Ovary (tissue), 7 donors: ENCODE measurements at regions not wholly inside any gene's neighbourhood (a gene's known extent, or its start where the extent isn't known, plus 50 kb on each side); places are given as distances from the start of the nearest gene placed in this dataset.

Source experiments
- DNase-seq, 5 donors: peaks; one replicate each; pipeline ENCODE4 v3.0.0-alpha.2; 2019 to 2020
- H3K27ac ChIP-seq, 2 donors: fragments of 200-600 bp; one replicate each; pipeline versions ENCODE4 v1.5.1 to v1.8.0; 2019 to 2022
- H3K27me3 ChIP-seq: fragments of 200-600 bp; one replicate; pipeline ENCODE4 v1.8.0; 2022
- H3K36me3 ChIP-seq: fragments of 200-600 bp; sonication (generic); one replicate; pipeline ENCODE4 v1.5.1; 2019
- H3K4me1 ChIP-seq: one replicate; pipeline ENCODE4 v1.8.1; 2013; ENCODE audit warnings: mild to moderate bottlenecking, moderate library complexity; ENCODE audit not compliant: insufficient read depth
- H3K4me3 ChIP-seq: fragments of 200-600 bp; sonication (generic); one replicate; pipeline ENCODE4 v1.5.1; 2017
- H3K9me3 ChIP-seq, 2 donors: fragments of 200-600 bp in 1 of 2; sonication (generic) in 1 of 2; one replicate each; pipeline versions ENCODE4 v1.5.1 to v1.8.1; 2013 to 2019; ENCODE audit warnings: mild to moderate bottlenecking in 1 of 2, moderate library complexity in 1 of 2
- EP300 ChIP-seq: sonication (generic); formaldehyde crosslinking; IDR thresholded peaks from one replicate; pipeline ENCODE4 v1.6.1; 2017; ENCODE audit warnings: antibody characterized with exemption
- POLR2A ChIP-seq: fragments of 450-650 bp; IDR thresholded peaks from one replicate; pipeline ENCODE4 v1.6.1; 2017; ENCODE audit warnings: antibody characterized with exemption, mild to moderate bottlenecking, moderate library complexity
- WGBS, 3 donors: extraction: QIAGEN DNeasy Blood & Tissue Kit in 1 of 3; methylation state at CpG; one replicate each; pipeline versions ENCODE4 v1.1.5 to v1.1.7; 2013 to 2017; 5-methylcytosine and 5-hydroxymethylcytosine counted together
- intact Hi-C, 4 donors: fragments of 100-400 bp; cut with DNase I; formaldehyde crosslinking; loops; one replicate each; pipeline versions ENCODE4 v1.11.0 to v1.15.1; 2022 to 2023
- TF ChIP-seq, protein P1 (sequence below), 3 donors: fragments of 450-650 bp in 2 of 3; fragments of 200-600 bp in 1 of 3; IDR thresholded peaks; one replicate each; pipeline versions ENCODE4 v1.5.1 to v1.8.0; 2016 to 2022; ENCODE audit warnings: antibody characterized with exemption in 3 of 3, mild to moderate bottlenecking in 1 of 3
- donor health status: DM: no; HTN: no; CAD: no; lungs with moderate emphysema.
- donor health status: DM: no; HTN: no; CAD: no.
- donor health status: Bipolar disorder and iron deficiency.
- donor health status: DM: no; HTN: no; CAD: no.
- donor health status: DM: yes; HTN: yes; CAD: no.

- Histone ChIP-seq H3K36me3 (no peaks in the 10 kb centered on the region), H3K27me3 (no peaks in the 10 kb centered on the region), H3K4me3 (no peak overlapping the region), H3K4me1 (no peaks in the 10 kb centered on the region), H3K9me3 (no peaks in the 10 kb centered on the region), H3K27ac (no peak overlapping the region)
- intact Hi-C loops: no loop called here
- WGBS, 3 donors: 48 to 82% (median 77%) methylated on average over 2 of the region's 2 CpGs
- no peak for TF ChIP-seq EP300
- TF ChIP-seq, protein P1, sequence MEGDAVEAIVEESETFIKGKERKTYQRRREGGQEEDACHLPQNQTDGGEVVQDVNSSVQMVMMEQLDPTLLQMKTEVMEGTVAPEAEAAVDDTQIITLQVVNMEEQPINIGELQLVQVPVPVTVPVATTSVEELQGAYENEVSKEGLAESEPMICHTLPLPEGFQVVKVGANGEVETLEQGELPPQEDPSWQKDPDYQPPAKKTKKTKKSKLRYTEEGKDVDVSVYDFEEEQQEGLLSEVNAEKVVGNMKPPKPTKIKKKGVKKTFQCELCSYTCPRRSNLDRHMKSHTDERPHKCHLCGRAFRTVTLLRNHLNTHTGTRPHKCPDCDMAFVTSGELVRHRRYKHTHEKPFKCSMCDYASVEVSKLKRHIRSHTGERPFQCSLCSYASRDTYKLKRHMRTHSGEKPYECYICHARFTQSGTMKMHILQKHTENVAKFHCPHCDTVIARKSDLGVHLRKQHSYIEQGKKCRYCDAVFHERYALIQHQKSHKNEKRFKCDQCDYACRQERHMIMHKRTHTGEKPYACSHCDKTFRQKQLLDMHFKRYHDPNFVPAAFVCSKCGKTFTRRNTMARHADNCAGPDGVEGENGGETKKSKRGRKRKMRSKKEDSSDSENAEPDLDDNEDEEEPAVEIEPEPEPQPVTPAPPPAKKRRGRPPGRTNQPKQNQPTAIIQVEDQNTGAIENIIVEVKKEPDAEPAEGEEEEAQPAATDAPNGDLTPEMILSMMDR (IDR thresholded peaks at IDR 0.05): no peak
- no peak for TF ChIP-seq POLR2A
- DNase-seq: no peak
These were observed 894.2 kb upstream of the PTPRD start for GRCh38 chr9:11506980-11507379.

- TF ChIP-seq EP300: no peak
- TF ChIP-seq POLR2A: no peak
- TF ChIP-seq, protein P1 (IDR thresholded peaks at IDR 0.05): no peak
- no peak overlapping the region for H3K27ac ChIP-seq
- no peak for DNase-seq
- no peak overlapping the region for H3K4me3 ChIP-seq
- H3K36me3 ChIP-seq: no peaks in the 10 kb centered on the region
- intact Hi-C loops: no loop called here
- H3K4me1 ChIP-seq: no peaks in the 10 kb centered on the region
- H3K27me3 ChIP-seq: no peaks in the 10 kb centered on the region
- H3K9me3 ChIP-seq: no peaks in the 10 kb centered on the region
These were observed 924.8 kb upstream of the PTPRD start for GRCh38 chr9:11537566-11537965.

DNA sequence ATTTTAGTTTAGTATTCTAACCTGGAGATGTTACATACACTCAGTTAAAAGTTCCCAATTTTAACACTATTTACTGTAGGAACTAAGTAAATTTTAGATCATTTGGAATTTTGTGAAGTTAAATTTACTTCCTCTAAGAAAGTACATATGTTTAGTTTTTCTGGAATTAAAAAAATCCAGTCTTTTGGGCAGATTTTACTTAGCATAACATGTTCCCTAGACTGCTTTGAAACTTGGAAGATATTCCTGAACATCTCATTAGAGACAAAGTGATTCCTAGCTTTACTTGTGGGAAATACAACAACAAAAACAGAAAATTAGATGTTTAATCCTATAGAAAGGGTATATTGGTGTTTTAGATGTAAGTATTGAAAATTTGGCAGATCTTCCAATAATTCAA is 930.0 kb upstream of the PTPRD start:
- Histone ChIP-seq H3K27ac (no peak overlapping the region), H3K36me3 (no peaks in the 10 kb centered on the region), H3K27me3 (no peaks in the 10 kb centered on the region), H3K4me1 (no peaks in the 10 kb centered on the region), H3K9me3 (no peaks in the 10 kb centered on the region), H3K4me3 (no peak overlapping the region)
- DNase-seq: no peak
- intact Hi-C loops: no loop called here
- TF ChIP-seq POLR2A: no peak
- no peak for TF ChIP-seq EP300
- TF ChIP-seq, protein P1 (IDR thresholded peaks at IDR 0.05): no peak

DNA sequence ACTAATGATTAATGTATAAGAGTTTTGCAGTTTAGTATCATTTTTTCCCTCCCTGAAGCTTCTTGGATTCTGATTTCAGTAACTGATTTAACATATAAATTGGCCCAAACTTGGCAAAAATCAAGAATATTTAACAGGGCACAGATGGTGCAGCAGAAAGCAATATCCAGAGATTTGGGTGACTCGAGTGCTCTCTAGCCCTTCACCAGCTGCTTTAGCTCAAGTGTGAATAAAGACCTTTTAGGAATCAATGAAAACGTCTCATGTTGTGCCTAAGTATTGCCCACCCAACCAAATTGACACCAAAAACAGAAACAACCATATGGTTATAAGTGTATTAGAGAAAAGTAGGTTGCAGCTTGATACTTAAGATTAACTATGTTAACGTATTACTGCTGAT is 933.4 kb upstream of the PTPRD start:
- 51 to 56% (median 51%) methylated on average over 3 of the region's 3 CpGs for WGBS, 3 donors
- DNase-seq: no peak
- H3K9me3 ChIP-seq: no peaks in the 10 kb centered on the region
- H3K4me1 ChIP-seq: no peaks in the 10 kb centered on the region
- intact Hi-C loops: no loop called here
- TF ChIP-seq, protein P1 (IDR thresholded peaks at IDR 0.05): no peak
- TF ChIP-seq EP300 (no peak), POLR2A (no peak)
- no peaks in the 10 kb centered on the region for H3K36me3 ChIP-seq
- H3K4me3 ChIP-seq: no peak overlapping the region
- H3K27me3 ChIP-seq: no peaks in the 10 kb centered on the region
- H3K27ac ChIP-seq: no peak overlapping the region

GRCh38 chr9:11549311-11549794 is 936.6 kb upstream of the PTPRD start:
- 89 to 96% (median 95%) methylated on average over 7 of the region's 7 CpGs for WGBS, 3 donors
- H3K27ac ChIP-seq: no peak overlapping the region
- no peaks in the 10 kb centered on the region for H3K9me3 ChIP-seq
- H3K4me1 ChIP-seq: no peaks in the 10 kb centered on the region
- DNase-seq: no peak
- intact Hi-C loops: no loop called here
- no peaks in the 10 kb centered on the region for H3K27me3 ChIP-seq
- no peak overlapping the region for H3K4me3 ChIP-seq
- TF ChIP-seq, protein P1 (IDR thresholded peaks at IDR 0.05): no peak
- TF ChIP-seq POLR2A (no peak), EP300 (no peak)
- H3K36me3 ChIP-seq: no peaks in the 10 kb centered on the region
